GM19395 (cell line): ENCODE measurements at regions not wholly inside any gene's neighbourhood (a gene's known extent, or its start where the extent isn't known, plus 50 kb on each side); places are given as distances from the start of the nearest gene placed in this dataset.
"Not testable (repeated sequence)": the region's sequence is repeated elsewhere in the genome, so short reads cannot be mapped to it uniquely, and the experiment has no call there.

Source experiments
- ATAC-seq: cut with Tn5 transposase; IDR thresholded peaks from one replicate; pipeline ENCODE4 v1.9.1; 2021; ENCODE audit warnings: mild to moderate bottlenecking, moderate library complexity; ENCODE audit not compliant: unreplicated experiment

GRCh38 chr21:20425856-20426255 lies 572.4 kb upstream of the NCAM2 start:
- no peak for ATAC-seq

- ATAC-seq: no peak
These were observed 557.9 kb upstream of the NCAM2 start for GRCh38 chr21:20440338-20440737.

GRCh38 chr21:20443558-20444155 lies 554.6 kb upstream of the NCAM2 start:
- ATAC-seq: no peak

- ATAC-seq: no peak
These were observed 552.2 kb upstream of the NCAM2 start for GRCh38 chr21:20445971-20446370.

- ATAC-seq: no peak
These were observed 547.2 kb upstream of the NCAM2 start for GRCh38 chr21:20451046-20451445.

GRCh38 chr21:20452935-20453334 lies 545.3 kb upstream of the NCAM2 start:
- ATAC-seq: no peak

GRCh38 chr21:20459838-20460237 lies 538.4 kb upstream of the NCAM2 start:
- ATAC-seq: no peak

- no peak for ATAC-seq
These were observed 534.8 kb upstream of the NCAM2 start for GRCh38 chr21:20463362-20463761.

- ATAC-seq: no peak
These were observed 528.8 kb upstream of the NCAM2 start for GRCh38 chr21:20469361-20469760.

GRCh38 chr21:20486303-20486702 lies 511.9 kb upstream of the NCAM2 start:
- no peak for ATAC-seq

GRCh38 chr21:20502915-20503314 lies 495.3 kb upstream of the NCAM2 start:
- not testable (repeated sequence) for ATAC-seq

GRCh38 chr21:20507783-20508182 lies 490.4 kb upstream of the NCAM2 start:
- ATAC-seq: no peak

- ATAC-seq: no peak
These were observed 486.9 kb upstream of the NCAM2 start for GRCh38 chr21:20511216-20511880.

GRCh38 chr21:20515446-20515845 lies 482.8 kb upstream of the NCAM2 start:
- ATAC-seq: no peak

GRCh38 chr21:20519076-20519475 lies 479.1 kb upstream of the NCAM2 start:
- ATAC-seq: no peak

- no peak for ATAC-seq
These were observed 475.6 kb upstream of the NCAM2 start for GRCh38 chr21:20522611-20523010.

- ATAC-seq: no peak
These were observed 475.0 kb upstream of the NCAM2 start for GRCh38 chr21:20523191-20523590.

- no peak for ATAC-seq
These were observed 470.3 kb upstream of the NCAM2 start for GRCh38 chr21:20527731-20528460.

- no peak for ATAC-seq
These were observed 461.1 kb upstream of the NCAM2 start for GRCh38 chr21:20537130-20537529.

- ATAC-seq: no peak
These were observed 460.1 kb upstream of the NCAM2 start for GRCh38 chr21:20538039-20538658.

- ATAC-seq: no peak
These were observed 452.8 kb upstream of the NCAM2 start for GRCh38 chr21:20545454-20545853.

- ATAC-seq: no peak
These were observed 446.3 kb upstream of the NCAM2 start for GRCh38 chr21:20551939-20552338.
